ENCODE measurements at regions not wholly inside any gene's neighbourhood (a gene's known extent, or its start where the extent isn't known, plus 50 kb on each side); places are given as distances from the start of the nearest gene placed in this dataset.

DNA sequence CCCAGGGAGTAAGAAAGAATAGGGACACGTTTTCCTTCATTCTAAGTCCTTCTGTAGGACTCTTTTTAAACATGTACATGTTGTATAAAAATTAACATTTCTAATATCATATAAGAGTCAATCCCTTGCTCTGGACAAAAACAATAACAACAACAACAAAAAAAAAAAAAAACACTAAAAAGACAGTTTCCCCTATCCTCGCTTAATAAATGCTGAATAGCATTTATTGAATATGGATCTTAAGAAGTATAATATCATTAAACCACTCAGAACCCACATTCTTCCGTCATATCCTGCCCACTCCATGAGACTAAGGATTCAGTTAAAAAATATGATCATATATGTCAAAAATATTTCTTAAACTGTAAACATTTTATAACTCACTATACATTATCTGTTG lies 145.1 kb downstream of the AQP9 start:
- intact Hi-C loops (cut with DNase I) = no loop called here
- Histone ChIP-seq H3K9me3 (no peaks in the 10 kb centered on the region), H3K36me3 (no peaks in the 10 kb centered on the region), H3K4me3 (no peak overlapping the region), H3K4me1 (no peaks in the 10 kb centered on the region), H3K27me3 (no peaks in the 10 kb centered on the region), H3K27ac (no peak overlapping the region)
- TF ChIP-seq, protein P1, sequence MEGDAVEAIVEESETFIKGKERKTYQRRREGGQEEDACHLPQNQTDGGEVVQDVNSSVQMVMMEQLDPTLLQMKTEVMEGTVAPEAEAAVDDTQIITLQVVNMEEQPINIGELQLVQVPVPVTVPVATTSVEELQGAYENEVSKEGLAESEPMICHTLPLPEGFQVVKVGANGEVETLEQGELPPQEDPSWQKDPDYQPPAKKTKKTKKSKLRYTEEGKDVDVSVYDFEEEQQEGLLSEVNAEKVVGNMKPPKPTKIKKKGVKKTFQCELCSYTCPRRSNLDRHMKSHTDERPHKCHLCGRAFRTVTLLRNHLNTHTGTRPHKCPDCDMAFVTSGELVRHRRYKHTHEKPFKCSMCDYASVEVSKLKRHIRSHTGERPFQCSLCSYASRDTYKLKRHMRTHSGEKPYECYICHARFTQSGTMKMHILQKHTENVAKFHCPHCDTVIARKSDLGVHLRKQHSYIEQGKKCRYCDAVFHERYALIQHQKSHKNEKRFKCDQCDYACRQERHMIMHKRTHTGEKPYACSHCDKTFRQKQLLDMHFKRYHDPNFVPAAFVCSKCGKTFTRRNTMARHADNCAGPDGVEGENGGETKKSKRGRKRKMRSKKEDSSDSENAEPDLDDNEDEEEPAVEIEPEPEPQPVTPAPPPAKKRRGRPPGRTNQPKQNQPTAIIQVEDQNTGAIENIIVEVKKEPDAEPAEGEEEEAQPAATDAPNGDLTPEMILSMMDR (IDR thresholded peaks at IDR 0.05) = no peak
- DNase-seq (no peak), ATAC-seq (no peak), FAIRE-seq (no peak)
- WGBS, 2 donors = 82 to 89% methylated on average over 3 of the region's 3 CpGs

DNA sequence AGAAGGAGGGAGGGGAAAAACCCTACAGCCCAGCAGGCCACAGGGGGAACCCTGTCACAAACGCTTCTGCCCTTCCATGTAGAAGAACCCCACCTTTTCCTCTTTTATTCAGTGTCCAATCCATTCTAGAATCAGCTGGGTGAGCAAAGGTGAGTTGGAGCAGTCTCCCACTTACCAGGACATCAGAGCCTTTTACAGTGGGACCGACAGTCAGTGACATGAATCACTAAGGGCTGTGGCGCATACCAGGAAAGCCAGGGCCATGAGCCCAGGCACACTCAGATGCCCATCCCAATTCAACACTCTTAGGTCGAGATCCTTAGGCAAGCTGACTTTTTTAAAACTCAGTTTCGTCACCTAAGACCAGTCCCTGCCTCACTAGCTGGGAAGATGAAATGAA lies 146.1 kb downstream of the AQP9 start:
- Histone ChIP-seq H3K4me3 (no peak overlapping the region), H3K4me1 (no peaks in the 10 kb centered on the region), H3K9me3 (no peaks in the 10 kb centered on the region), H3K36me3 (no peaks in the 10 kb centered on the region), H3K27me3 (no peaks in the 10 kb centered on the region), H3K27ac (no peak overlapping the region)
- intact Hi-C loops (cut with DNase I) = no loop called here
- no peak for FAIRE-seq
- peak in 1 of 4 donors; percentile 27 for ATAC-seq
- DNase-seq = no peak
- WGBS, 2 donors = 82 to 87% methylated on average over 5 of the region's 5 CpGs
- TF ChIP-seq, protein P1 (IDR thresholded peaks at IDR 0.05) = no peak

- WGBS, 2 donors = 57 to 59% methylated on average over 11 of the region's 11 CpGs
- TF ChIP-seq, protein P1 (IDR thresholded peaks at IDR 0.05) = no peak
- Histone ChIP-seq H3K4me3 (no peak overlapping the region), H3K9me3 (no peaks in the 10 kb centered on the region), H3K27ac (peak overlapping the region in 1 of 4 donors; percentile 27), H3K36me3 (no peaks in the 10 kb centered on the region), H3K27me3 (no peaks in the 10 kb centered on the region), H3K4me1 (no peaks in the 10 kb centered on the region)
- ATAC-seq (peak in 3 of 4 donors; percentile 30 to 45 (median 45)), DNase-seq (no peak), FAIRE-seq (no peak)
- intact Hi-C loops (cut with DNase I) = no loop called here
Measured at GRCh38 chr15:58285212-58285920, 146.4 kb upstream of the LIPC start.

DNA sequence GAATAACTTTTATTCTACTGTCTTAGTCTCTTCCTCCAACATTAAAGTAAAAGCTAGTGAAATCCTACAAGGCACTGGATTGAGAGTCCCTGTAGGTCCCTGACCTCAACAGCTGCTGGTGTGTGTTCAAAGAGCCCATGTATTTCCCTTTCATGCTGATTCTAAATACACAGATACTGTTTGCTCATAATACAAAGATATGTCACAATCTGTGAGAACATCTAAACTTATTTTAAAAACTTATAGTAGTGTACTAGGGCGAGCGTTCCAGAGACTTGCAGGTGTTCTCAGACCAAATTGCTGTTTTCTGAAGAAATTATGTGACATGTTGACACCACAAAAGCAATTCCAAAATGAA lies 145.9 kb upstream of the LIPC start:
- ATAC-seq = no peak
- Histone ChIP-seq H3K36me3 (no peaks in the 10 kb centered on the region), H3K27me3 (no peaks in the 10 kb centered on the region), H3K4me3 (no peak overlapping the region), H3K27ac (no peak overlapping the region), H3K9me3 (no peaks in the 10 kb centered on the region), H3K4me1 (no peaks in the 10 kb centered on the region)
- intact Hi-C loops (cut with DNase I) = no loop called here
- no peak for DNase-seq
- no peak for FAIRE-seq
- TF ChIP-seq, protein P1 (IDR thresholded peaks at IDR 0.05) = no peak
- 77 to 85% methylated on average over 2 of the region's 2 CpGs for WGBS, 2 donors

GRCh38 chr15:58286523-58286922 lies 145.3 kb upstream of the LIPC start:
- TF ChIP-seq, protein P1 (IDR thresholded peaks at IDR 0.05) = no peak
- Histone ChIP-seq H3K9me3 (no peaks in the 10 kb centered on the region), H3K36me3 (no peaks in the 10 kb centered on the region), H3K4me1 (no peaks in the 10 kb centered on the region), H3K4me3 (no peak overlapping the region), H3K27ac (no peak overlapping the region), H3K27me3 (no peaks in the 10 kb centered on the region)
- DNase-seq = no peak
- intact Hi-C loops (cut with DNase I) = no loop called here
- no peak for FAIRE-seq
- no peak for ATAC-seq
- 66 to 85% methylated on average over 4 of the region's 4 CpGs for WGBS, 2 donors
